Loucy (cell line): ENCODE measurements at regions not wholly inside any gene's neighbourhood (a gene's known extent, or its start where the extent isn't known, plus 50 kb on each side); places are given as distances from the start of the nearest gene placed in this dataset.

ENCODE experiments used
- H2AFZ ChIP-seq: fragments of 200-600 bp; sonication (generic); 2 replicates; pipeline ENCODE4 v1.6.0; 2016; ENCODE audit warnings: antibody characterized with exemption, mild to moderate bottlenecking, low read length, moderate library complexity
- H3F3A ChIP-seq: fragments of 200-600 bp; 2 replicates; pipeline ENCODE4 v1.6.0; 2016; ENCODE audit warnings: antibody characterized with exemption, low read depth, mild to moderate bottlenecking
- H3K27me3 ChIP-seq: fragments of 200-600 bp; sonication (generic); 2 replicates; pipeline ENCODE4 v1.6.1; 2014; ENCODE audit warnings: low read length, mild to moderate bottlenecking; ENCODE audit not compliant: insufficient read depth, poor library complexity, severe bottlenecking
- H3K36me3 ChIP-seq: fragments of 200-600 bp; sonication (generic); 2 replicates; pipeline ENCODE4 v1.6.1; 2016; ENCODE audit warnings: low read length; ENCODE audit not compliant: insufficient read depth
- H3K4me1 ChIP-seq: fragments of 200-600 bp; sonication (generic); 2 replicates; pipeline ENCODE4 v1.5.1; 2014; ENCODE audit warnings: low read length, mild to moderate bottlenecking; ENCODE audit not compliant: insufficient read depth, poor library complexity, severe bottlenecking
- H3K4me2 ChIP-seq: fragments of 200-600 bp; sonication (generic); 2 replicates; pipeline ENCODE4 v1.6.0; 2014; ENCODE audit warnings: antibody characterized with exemption, low read length, low read depth, mild to moderate bottlenecking; ENCODE audit not compliant: poor library complexity, severe bottlenecking
- H3K4me3 ChIP-seq: fragments of 200-600 bp; sonication (generic); 2 replicates; pipeline ENCODE4 v1.5.1; 2014; ENCODE audit warnings: low read length, mild to moderate bottlenecking, mixed read lengths; ENCODE audit not compliant: poor library complexity, severe bottlenecking
- H3K79me2 ChIP-seq: fragments of 200-600 bp; sonication (generic); 2 replicates; pipeline ENCODE4 v1.6.1; 2014; ENCODE audit warnings: low read length; ENCODE audit not compliant: insufficient read depth
- H3K9ac ChIP-seq: fragments of 200-600 bp; sonication (generic); 2 replicates; pipeline ENCODE4 v1.6.0; 2014; ENCODE audit warnings: mild to moderate bottlenecking, low read depth, low read length, moderate library complexity; ENCODE audit not compliant: poor library complexity, severe bottlenecking
- H3K9me2 ChIP-seq: fragments of 200-600 bp; sonication (generic); replicated peaks from 2 replicates; pipeline ENCODE4 v1.6.1; 2016; ENCODE audit warnings: low read depth, low read length, mixed read lengths
- H3K9me3 ChIP-seq: fragments of 200-600 bp; sonication (generic); 2 replicates; pipeline ENCODE4 v1.6.1; 2014; ENCODE audit warnings: mild to moderate bottlenecking, antibody characterized with exemption, low read length, low read depth; ENCODE audit not compliant: insufficient read depth
- H4K20me1 ChIP-seq: fragments of 200-600 bp; sonication (generic); 2 replicates; pipeline ENCODE4 v1.6.0; 2014; ENCODE audit warnings: antibody characterized with exemption, low read length, mild to moderate bottlenecking; ENCODE audit not compliant: insufficient read depth, poor library complexity, severe bottlenecking
- EZH2phosphoT487 ChIP-seq: fragments of 200-600 bp; IDR thresholded peaks from 2 replicates; pipeline ENCODE4 v1.6.1; 2018; ENCODE audit warnings: antibody characterized with exemption, mild to moderate bottlenecking, moderate library complexity, borderline replicate concordance
- TF ChIP-seq, protein P1 (sequence below): fragments of 200-600 bp; sonication (generic); conservative IDR thresholded peaks from 2 replicates; pipeline ENCODE4 v1.5.1; 2014; ENCODE audit warnings: mild to moderate bottlenecking, antibody characterized with exemption, low read length

DNA sequence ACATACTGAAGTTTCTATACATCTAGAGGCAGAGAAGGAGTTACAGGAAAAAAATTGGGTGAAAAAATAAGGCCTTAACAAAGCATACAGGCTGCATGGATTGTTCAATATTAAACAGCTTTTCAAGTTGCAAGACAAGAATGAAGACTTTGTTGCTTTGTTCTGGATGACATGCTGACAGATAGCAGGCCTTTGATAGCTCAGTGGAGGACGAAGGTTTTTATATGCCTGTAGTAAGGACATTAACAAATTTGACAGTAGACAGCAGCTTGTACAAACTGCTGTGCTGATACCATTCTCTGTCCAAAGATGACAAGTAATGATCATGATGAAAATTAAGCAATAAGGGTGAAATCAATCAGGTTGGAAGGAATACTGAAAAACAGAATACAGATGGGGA, 309.9 kb downstream of the NKX6-1 start:
- Histone ChIP-seq H4K20me1 (no peaks in the 10 kb centered on the region), H3K36me3 (no peaks in the 10 kb centered on the region), H3K4me1 (no peaks in the 10 kb centered on the region), H3K27me3 (no peaks in the 10 kb centered on the region), H3K9me3 (no peaks in the 10 kb centered on the region), H3K9ac (no peak overlapping the region), H3K4me2 (no peak overlapping the region), H2AFZ (no peak overlapping the region), H3K9me2 (no peaks in the 10 kb centered on the region; the same call in 1 of the 2 replicates), H3K4me3 (no peak overlapping the region), H3K79me2 (no peaks in the 10 kb centered on the region), H3F3A (no peaks in the 10 kb centered on the region)
- TF ChIP-seq, protein P1, sequence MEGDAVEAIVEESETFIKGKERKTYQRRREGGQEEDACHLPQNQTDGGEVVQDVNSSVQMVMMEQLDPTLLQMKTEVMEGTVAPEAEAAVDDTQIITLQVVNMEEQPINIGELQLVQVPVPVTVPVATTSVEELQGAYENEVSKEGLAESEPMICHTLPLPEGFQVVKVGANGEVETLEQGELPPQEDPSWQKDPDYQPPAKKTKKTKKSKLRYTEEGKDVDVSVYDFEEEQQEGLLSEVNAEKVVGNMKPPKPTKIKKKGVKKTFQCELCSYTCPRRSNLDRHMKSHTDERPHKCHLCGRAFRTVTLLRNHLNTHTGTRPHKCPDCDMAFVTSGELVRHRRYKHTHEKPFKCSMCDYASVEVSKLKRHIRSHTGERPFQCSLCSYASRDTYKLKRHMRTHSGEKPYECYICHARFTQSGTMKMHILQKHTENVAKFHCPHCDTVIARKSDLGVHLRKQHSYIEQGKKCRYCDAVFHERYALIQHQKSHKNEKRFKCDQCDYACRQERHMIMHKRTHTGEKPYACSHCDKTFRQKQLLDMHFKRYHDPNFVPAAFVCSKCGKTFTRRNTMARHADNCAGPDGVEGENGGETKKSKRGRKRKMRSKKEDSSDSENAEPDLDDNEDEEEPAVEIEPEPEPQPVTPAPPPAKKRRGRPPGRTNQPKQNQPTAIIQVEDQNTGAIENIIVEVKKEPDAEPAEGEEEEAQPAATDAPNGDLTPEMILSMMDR = no peak
- TF ChIP-seq EZH2phosphoT487 = no peak

DNA sequence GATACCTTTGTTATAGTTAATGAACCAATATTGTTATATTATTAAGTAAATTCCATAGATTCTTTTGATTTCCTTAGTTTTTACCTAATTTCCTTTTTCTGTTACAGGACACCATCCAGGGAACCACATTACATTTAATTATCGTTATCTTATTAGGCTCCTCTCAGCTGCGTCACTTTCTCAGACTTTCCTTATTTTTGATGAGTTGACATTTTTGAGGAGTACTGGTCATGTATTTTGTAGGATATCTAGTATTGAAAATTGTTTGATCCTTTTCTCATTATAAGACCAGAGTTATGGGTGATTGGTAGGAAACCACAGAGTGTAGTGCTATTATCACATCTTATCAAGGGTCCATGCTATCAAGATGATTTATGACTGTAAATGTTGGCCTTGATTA, 319.7 kb downstream of the NKX6-1 start:
- no peak overlapping the region for H3K9ac ChIP-seq
- TF ChIP-seq, protein P1 = no peak
- TF ChIP-seq EZH2phosphoT487 = no peak
- H2AFZ ChIP-seq = no peak overlapping the region
- H3K27me3 ChIP-seq = no peaks in the 10 kb centered on the region
- H3F3A ChIP-seq = no peaks in the 10 kb centered on the region
- no peaks in the 10 kb centered on the region for H3K9me3 ChIP-seq
- no peak overlapping the region for H3K4me3 ChIP-seq
- H4K20me1 ChIP-seq = no peaks in the 10 kb centered on the region
- no peaks in the 10 kb centered on the region for H3K4me1 ChIP-seq
- H3K79me2 ChIP-seq = no peaks in the 10 kb centered on the region
- no peaks in the 10 kb centered on the region for H3K36me3 ChIP-seq
- H3K4me2 ChIP-seq = no peak overlapping the region
- H3K9me2 ChIP-seq = no peaks in the 10 kb centered on the region

DNA sequence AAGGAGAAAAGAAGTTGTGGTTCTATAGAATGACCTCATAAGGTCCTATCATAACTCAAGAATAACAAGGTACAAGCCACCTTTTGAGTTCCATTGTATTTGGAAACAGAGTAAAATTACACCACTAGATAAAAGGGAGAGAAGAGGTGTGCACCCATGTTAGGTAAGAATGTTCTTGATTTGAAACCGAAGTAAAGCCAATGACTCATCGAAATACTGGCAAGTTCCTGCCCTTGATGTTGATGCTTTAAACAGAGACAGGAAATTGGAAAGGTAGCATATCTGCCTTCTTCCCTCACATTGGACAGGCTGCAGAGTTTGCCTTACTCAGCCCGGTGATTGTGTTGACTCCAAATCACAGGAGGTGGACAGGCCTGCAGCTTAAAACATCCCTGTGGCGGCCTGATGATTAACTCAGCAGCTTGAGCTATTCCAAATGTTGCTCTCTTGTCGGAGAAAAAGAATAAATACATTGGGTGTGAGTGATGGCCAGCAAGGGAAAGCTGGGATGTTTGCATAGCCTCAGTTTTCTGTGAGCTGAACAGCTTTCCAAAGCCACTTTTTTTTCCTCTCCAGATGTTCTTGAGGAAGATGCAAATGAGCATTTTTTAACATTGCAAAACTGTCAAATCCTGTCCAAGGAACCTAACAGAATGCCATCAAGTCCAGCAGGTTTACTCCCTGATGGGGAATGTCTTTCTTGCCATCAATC, 321.1 kb downstream of the NKX6-1 start:
- TF ChIP-seq EZH2phosphoT487 = no peak
- TF ChIP-seq, protein P1 = no peak
- Histone ChIP-seq H3K36me3 (no peaks in the 10 kb centered on the region), H3K9me2 (no peaks in the 10 kb centered on the region)

More for the DNA sequence above, 321.1 kb downstream of the NKX6-1 start:
- no peak overlapping the region for H3K4me2 ChIP-seq
- no peak overlapping the region for H3K4me3 ChIP-seq
- no peaks in the 10 kb centered on the region for H4K20me1 ChIP-seq
- H3K9ac ChIP-seq = no peak overlapping the region
- no peaks in the 10 kb centered on the region for H3K4me1 ChIP-seq
- no peaks in the 10 kb centered on the region for H3F3A ChIP-seq
- H3K9me3 ChIP-seq = no peaks in the 10 kb centered on the region
- no peak overlapping the region for H2AFZ ChIP-seq
- H3K79me2 ChIP-seq = no peaks in the 10 kb centered on the region
- H3K27me3 ChIP-seq = no peaks in the 10 kb centered on the region
